H9 (cell line): ENCODE measurements at regions not wholly inside any gene's neighbourhood (a gene's known extent, or its start where the extent isn't known, plus 50 kb on each side); places are given as distances from the start of the nearest gene placed in this dataset.

Source experiments
- DNase-seq: peaks from one replicate; pipeline ENCODE4 v3.0.0-alpha.2; 2017
- H2AFZ ChIP-seq: one replicate; pipeline ENCODE4 v1.6.1; 2013; ENCODE audit warnings: mild to moderate bottlenecking, low read length, control low read depth, moderate library complexity
- H2AK5ac ChIP-seq: 2 replicates; pipeline ENCODE4 v1.6.1; 2013; ENCODE audit warnings: low read length, control low read depth, mixed read lengths; ENCODE audit not compliant: insufficient read length
- H2BK120ac ChIP-seq: one replicate; pipeline ENCODE4 v1.6.1; 2013; ENCODE audit warnings: low read depth, mild to moderate bottlenecking, low read length, control low read depth, inconsistent platforms; ENCODE audit not compliant: poor library complexity, severe bottlenecking
- H2BK12ac ChIP-seq: 2 replicates; pipeline ENCODE4 v1.6.1; 2013; ENCODE audit warnings: low read length, control low read depth, mixed read lengths, low read depth; ENCODE audit not compliant: insufficient read length
- H2BK15ac ChIP-seq: 2 replicates; pipeline ENCODE4 v1.6.1; 2013; ENCODE audit warnings: low read depth, low read length, control low read depth
- H2BK20ac ChIP-seq: one replicate; pipeline ENCODE4 v1.6.1; 2013; ENCODE audit warnings: low read depth, mild to moderate bottlenecking, low read length, control low read depth, inconsistent platforms; ENCODE audit not compliant: poor library complexity, severe bottlenecking
- H2BK5ac ChIP-seq: 2 replicates; pipeline ENCODE4 v1.6.1; 2013; ENCODE audit warnings: low read length, control low read depth, mixed read lengths; ENCODE audit not compliant: insufficient read length
- H3K14ac ChIP-seq: 2 replicates; pipeline ENCODE4 v1.6.1; 2013; ENCODE audit warnings: low read length, control low read depth; ENCODE audit not compliant: insufficient read depth
- H3K18ac ChIP-seq: 2 replicates; pipeline ENCODE4 v1.6.1; 2013; ENCODE audit warnings: low read depth, mild to moderate bottlenecking, mixed read lengths, low read length, control low read depth; ENCODE audit not compliant: insufficient read length
- H3K23ac ChIP-seq: 2 replicates; pipeline ENCODE4 v1.6.1; 2013; ENCODE audit warnings: low read length, control low read depth, mixed read lengths, low read depth; ENCODE audit not compliant: insufficient read length
- H3K23me2 ChIP-seq: 2 replicates; pipeline ENCODE4 v1.6.1; 2013; ENCODE audit warnings: low read depth, mild to moderate bottlenecking, mixed read lengths, low read length, control low read depth; ENCODE audit not compliant: insufficient read length, poor library complexity, severe bottlenecking
- H3K27ac ChIP-seq: 2 replicates; pipeline ENCODE4 v1.5.1; 2013; ENCODE audit warnings: low read length, control low read depth, mixed read lengths, low read depth; ENCODE audit not compliant: insufficient read length
- H3K27me3 ChIP-seq: 2 replicates; pipeline ENCODE4 v1.6.1; 2013; ENCODE audit warnings: low read length, control low read depth, inconsistent platforms; ENCODE audit not compliant: insufficient read depth
- H3K4ac ChIP-seq: 2 replicates; pipeline ENCODE4 v1.6.1; 2013; ENCODE audit warnings: low read depth, mild to moderate bottlenecking, control low read depth, inconsistent platforms, low read length, moderate library complexity
- H3K4me1 ChIP-seq: 2 replicates; pipeline ENCODE4 v1.6.1; 2013; ENCODE audit warnings: low read length, control low read depth, inconsistent platforms; ENCODE audit not compliant: insufficient read depth
- H3K4me2 ChIP-seq: 2 replicates; pipeline ENCODE4 v1.6.1; 2013; ENCODE audit warnings: low read length, control low read depth, mixed read lengths; ENCODE audit not compliant: insufficient read length, insufficient read depth
- H3K56ac ChIP-seq: 2 replicates; pipeline ENCODE4 v1.6.1; 2013; ENCODE audit warnings: low read depth, mild to moderate bottlenecking, mixed read lengths, low read length, control low read depth; ENCODE audit not compliant: insufficient read length
- H3K79me1 ChIP-seq: 2 replicates; pipeline ENCODE4 v1.6.1; 2013; ENCODE audit warnings: low read depth, mild to moderate bottlenecking, moderate library complexity, low read length, control low read depth, inconsistent platforms; ENCODE audit not compliant: insufficient read depth, poor library complexity, severe bottlenecking
- H3K79me2 ChIP-seq: 2 replicates; pipeline ENCODE4 v1.6.1; 2013; ENCODE audit warnings: low read length, control low read depth, inconsistent platforms; ENCODE audit not compliant: insufficient read depth
- H3K9ac ChIP-seq: 2 replicates; pipeline ENCODE4 v1.6.1; 2013; ENCODE audit warnings: low read length, control low read depth, mixed read lengths; ENCODE audit not compliant: insufficient read length; ENCODE audit errors: extremely low read depth
- H3K9me3 ChIP-seq: one replicate; pipeline ENCODE4 v1.6.1; 2013; ENCODE audit warnings: low read depth, low read length, inconsistent platforms; ENCODE audit not compliant: control insufficient read depth
- H3T11ph ChIP-seq: one replicate; pipeline ENCODE4 v1.6.1; 2013; ENCODE audit warnings: mild to moderate bottlenecking, low read length, control low read depth, inconsistent platforms
- H4K20me1 ChIP-seq: one replicate; pipeline ENCODE4 v1.6.1; 2013; ENCODE audit not compliant: control insufficient read depth, insufficient read length, insufficient read depth
- H4K5ac ChIP-seq: 2 replicates; pipeline ENCODE4 v1.6.1; 2013; ENCODE audit warnings: low read depth, mild to moderate bottlenecking, mixed read lengths, low read length, control low read depth; ENCODE audit not compliant: insufficient read length
- H4K8ac ChIP-seq: replicated peaks from 2 replicates; pipeline ENCODE4 v1.6.1; 2013; ENCODE audit warnings: low read length, control low read depth, mixed read lengths, low read depth; ENCODE audit not compliant: insufficient read length
- H4K91ac ChIP-seq: 2 replicates; pipeline ENCODE4 v1.6.1; 2013; ENCODE audit warnings: low read depth, mild to moderate bottlenecking, moderate library complexity, mixed read lengths, low read length, control low read depth; ENCODE audit not compliant: insufficient read length
- H3K27ac Mint-ChIP-seq, 3 experiments: 2 replicates in 2 of 3; 3 replicates in 1 of 3; pipeline ENCODE4 v1.8.0; 2020 to 2021; ENCODE audit warnings: mixed read lengths in 3 of 3, mild to moderate bottlenecking in 1 of 3, moderate library complexity in 1 of 3
- H3K27me3 Mint-ChIP-seq: 2 replicates; pipeline ENCODE4 v1.8.0; 2021; ENCODE audit warnings: low read depth, mild to moderate bottlenecking, moderate library complexity, mixed read lengths
- H3K36me3 Mint-ChIP-seq, 3 experiments: 2 replicates in 2 of 3; 3 replicates in 1 of 3; pipeline ENCODE4 v1.8.0; 2020 to 2021; ENCODE audit warnings: low read depth in 3 of 3, mixed read lengths in 3 of 3; ENCODE audit not compliant: insufficient read depth in 1 of 3
- H3K4me1 Mint-ChIP-seq, 2 experiments: 2 replicates each; pipeline ENCODE4 v1.8.0; 2020; ENCODE audit warnings: mixed read lengths in 2 of 2
- H3K4me3 Mint-ChIP-seq, 2 experiments: 2 replicates in 1 of 2; 3 replicates in 1 of 2; pipeline ENCODE4 v1.8.0; 2020 to 2021; ENCODE audit warnings: mild to moderate bottlenecking in 2 of 2, mixed read lengths in 2 of 2, moderate library complexity in 1 of 2
- H3K9me3 Mint-ChIP-seq, 2 experiments: 2 replicates in 1 of 2; 3 replicates in 1 of 2; pipeline ENCODE4 v1.8.0; 2020; ENCODE audit warnings: mild to moderate bottlenecking in 2 of 2, mixed read lengths in 2 of 2, moderate library complexity in 1 of 2
- WGBS: extraction: QIAGEN DNeasy Blood & Tissue Kit; methylation state at CpG from one replicate; pipeline ENCODE4 v1.1.7; 2013; ENCODE audit warnings: missing lambda C conversion rate, low lambda C conversion rate, mixed read lengths; ENCODE audit not compliant: insufficient read length; ENCODE audit errors: extremely low coverage; 5-methylcytosine and 5-hydroxymethylcytosine counted together
- TF ChIP-seq, protein P1 (sequence below): fragments of 200-600 bp; sonication (generic); conservative IDR thresholded peaks from 3 replicates; pipeline ENCODE4 v1.8.0; 2021; ENCODE audit warnings: antibody characterized with exemption, mild to moderate bottlenecking

DNA sequence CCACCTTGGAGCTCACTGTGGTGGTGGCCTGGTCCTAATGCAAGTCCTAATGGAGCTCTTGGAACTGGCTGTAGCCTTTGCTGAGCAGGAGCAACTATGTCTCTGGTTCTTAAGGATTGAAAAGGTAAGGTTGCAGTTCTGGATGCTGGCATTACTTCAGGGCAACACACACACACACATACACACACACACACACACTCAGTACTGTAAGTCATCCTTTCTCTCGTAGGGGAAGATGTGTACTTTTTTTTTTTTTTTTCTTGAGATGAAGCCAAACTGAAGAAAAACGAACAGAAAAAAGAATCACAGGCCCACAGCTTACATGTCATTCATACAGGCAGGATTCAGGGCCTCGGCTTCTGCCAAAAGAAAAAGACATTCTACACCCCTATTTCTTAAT, 81.1 kb upstream of the RPS23 start:
- no peak overlapping the region for H4K8ac ChIP-seq
- no peak overlapping the region for H4K91ac ChIP-seq
- H3K14ac ChIP-seq = no peak overlapping the region
- no peaks in the 10 kb centered on the region for H3K27me3 Mint-ChIP-seq
- H4K20me1 ChIP-seq = no peaks in the 10 kb centered on the region
- no peak overlapping the region for H3K4me2 ChIP-seq
- no peak overlapping the region for H4K5ac ChIP-seq
- H3K27ac ChIP-seq = no peak overlapping the region
- TF ChIP-seq, protein P1, sequence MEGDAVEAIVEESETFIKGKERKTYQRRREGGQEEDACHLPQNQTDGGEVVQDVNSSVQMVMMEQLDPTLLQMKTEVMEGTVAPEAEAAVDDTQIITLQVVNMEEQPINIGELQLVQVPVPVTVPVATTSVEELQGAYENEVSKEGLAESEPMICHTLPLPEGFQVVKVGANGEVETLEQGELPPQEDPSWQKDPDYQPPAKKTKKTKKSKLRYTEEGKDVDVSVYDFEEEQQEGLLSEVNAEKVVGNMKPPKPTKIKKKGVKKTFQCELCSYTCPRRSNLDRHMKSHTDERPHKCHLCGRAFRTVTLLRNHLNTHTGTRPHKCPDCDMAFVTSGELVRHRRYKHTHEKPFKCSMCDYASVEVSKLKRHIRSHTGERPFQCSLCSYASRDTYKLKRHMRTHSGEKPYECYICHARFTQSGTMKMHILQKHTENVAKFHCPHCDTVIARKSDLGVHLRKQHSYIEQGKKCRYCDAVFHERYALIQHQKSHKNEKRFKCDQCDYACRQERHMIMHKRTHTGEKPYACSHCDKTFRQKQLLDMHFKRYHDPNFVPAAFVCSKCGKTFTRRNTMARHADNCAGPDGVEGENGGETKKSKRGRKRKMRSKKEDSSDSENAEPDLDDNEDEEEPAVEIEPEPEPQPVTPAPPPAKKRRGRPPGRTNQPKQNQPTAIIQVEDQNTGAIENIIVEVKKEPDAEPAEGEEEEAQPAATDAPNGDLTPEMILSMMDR = no peak
- no peaks in the 10 kb centered on the region; the same call in 1 of the 2 replicates for H3K27me3 ChIP-seq
- H3K56ac ChIP-seq = no peak overlapping the region
- H3K4me1 Mint-ChIP-seq = peaks cover 7 to 8% of the 10 kb centered on the region in 2 experiments
- no peaks in the 10 kb centered on the region for H3K9me3 Mint-ChIP-seq
- DNase-seq = no peak
- no peak overlapping the region for H2BK5ac ChIP-seq
- no peaks in the 10 kb centered on the region for H3K79me2 ChIP-seq
- no peak overlapping the region for H2BK120ac ChIP-seq
- no peak overlapping the region for H2BK20ac ChIP-seq
- no peak overlapping the region for H3K4me3 Mint-ChIP-seq
- no peaks in the 10 kb centered on the region for H3K36me3 Mint-ChIP-seq
- no peak overlapping the region for H2AK5ac ChIP-seq
- H3K9me3 ChIP-seq = no peaks in the 10 kb centered on the region
- H3T11ph ChIP-seq = no peak overlapping the region
- H3K23ac ChIP-seq = no peak overlapping the region
- H2BK12ac ChIP-seq = no peak overlapping the region
- no peak overlapping the region for H2AFZ ChIP-seq
- H3K23me2 ChIP-seq = no peaks in the 10 kb centered on the region
- no peak overlapping the region for H3K9ac ChIP-seq
- H3K4ac ChIP-seq = no peak overlapping the region
- no peaks in the 10 kb centered on the region; the same call in 1 of the 2 replicates for H3K4me1 ChIP-seq
- H3K27ac Mint-ChIP-seq = no peak overlapping the region
- no peak overlapping the region for H2BK15ac ChIP-seq
- H3K79me1 ChIP-seq = no peaks in the 10 kb centered on the region
- H3K18ac ChIP-seq = no peak overlapping the region
- no CpG with 5 or more reads among the region's 3 CpGs for WGBS
